Astrocyte of the hippocampus (primary cell): ENCODE measurements at regions not wholly inside any gene's neighbourhood (a gene's known extent, or its start where the extent isn't known, plus 50 kb on each side); places are given as distances from the start of the nearest gene placed in this dataset.
"Not testable (repeated sequence)": the region's sequence is repeated elsewhere in the genome, so short reads cannot be mapped to it uniquely, and the experiment has no call there.

Source experiments
- DNase-seq: peaks from one replicate; pipeline ENCODE4 v3.0.0; 2011; ENCODE audit warnings: low read depth, low spot score

- DNase-seq, result no peak
These were observed 309.7 kb downstream of the ALDH8A1 start for GRCh38 chr6:134640229-134640628.

GRCh38 chr6:134637847-134638437 is 312.0 kb downstream of the ALDH8A1 start:
- DNase-seq, result no peak

- no peak for DNase-seq
These were observed 312.6 kb downstream of the ALDH8A1 start for GRCh38 chr6:134637282-134637681.

GRCh38 chr6:134636186-134636799 is 313.6 kb downstream of the ALDH8A1 start:
- DNase-seq, result no peak

- DNase-seq, result no peak
These were observed 314.9 kb downstream of the ALDH8A1 start for GRCh38 chr6:134634966-134635365.

- no peak for DNase-seq
These were observed 315.4 kb downstream of the ALDH8A1 start for GRCh38 chr6:134634466-134634865.

GRCh38 chr6:134632982-134633940 is 315.3 kb upstream of the SGK1 start:
- DNase-seq, result not testable (repeated sequence)

- no peak for DNase-seq
These were observed 314.1 kb upstream of the SGK1 start for GRCh38 chr6:134632024-134632423.

GRCh38 chr6:134631398-134631924 is 313.5 kb upstream of the SGK1 start:
- no peak for DNase-seq

- DNase-seq, result no peak
These were observed 312.7 kb upstream of the SGK1 start for GRCh38 chr6:134630508-134631121.

- DNase-seq, result no peak
These were observed 310.2 kb upstream of the SGK1 start for GRCh38 chr6:134628154-134628553.

GRCh38 chr6:134627707-134628106 is 309.8 kb upstream of the SGK1 start:
- no peak for DNase-seq

GRCh38 chr6:134626589-134626988 is 308.7 kb upstream of the SGK1 start:
- DNase-seq, result no peak

- DNase-seq, result peak; percentile 63
These were observed 308.2 kb upstream of the SGK1 start for GRCh38 chr6:134626086-134626485.

- DNase-seq, result no peak
These were observed 306.9 kb upstream of the SGK1 start for GRCh38 chr6:134624781-134625180.

- DNase-seq, result no peak
These were observed 305.5 kb upstream of the SGK1 start for GRCh38 chr6:134623401-134623800.

- peak; percentile 8 for DNase-seq
These were observed 304.7 kb upstream of the SGK1 start for GRCh38 chr6:134622382-134623173.

- DNase-seq, result peak; percentile 31
These were observed 303.9 kb upstream of the SGK1 start for GRCh38 chr6:134621858-134622257.

GRCh38 chr6:134619789-134620188 is 301.9 kb upstream of the SGK1 start:
- peak; percentile 84 for DNase-seq

GRCh38 chr6:134619077-134619476 is 301.2 kb upstream of the SGK1 start:
- DNase-seq, result no peak
